ENCODE measurements at regions not wholly inside any gene's neighbourhood (a gene's known extent, or its start where the extent isn't known, plus 50 kb on each side); places are given as distances from the start of the nearest gene placed in this dataset.

DNA sequence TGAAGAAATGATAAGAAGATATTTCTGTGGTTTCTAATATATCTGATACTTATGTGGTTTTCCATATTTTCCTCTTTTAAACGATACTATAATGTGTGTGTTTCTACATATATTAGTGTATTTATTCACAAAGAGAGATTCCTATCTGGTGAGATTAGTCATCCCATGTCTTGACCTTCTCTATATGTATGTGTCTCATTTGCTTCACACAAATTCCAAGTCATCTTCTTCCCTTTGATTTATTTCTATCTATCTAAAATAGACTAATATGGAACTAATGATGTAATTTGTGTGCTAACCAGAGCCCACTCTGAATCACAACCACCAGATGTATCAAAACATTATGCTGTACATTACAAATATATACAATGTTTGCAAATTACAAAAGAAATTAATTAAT, 154.7 kb upstream of the KCNMB2 start:
- intact Hi-C loops (cut with DNase I; ENCODE audit: low total_unique reads): loop anchor here (5.0 to 10.0 kb wide), 2 partner anchors 399 to 1327 kb away; no protein-coding TSS in a partner anchor
- Histone ChIP-seq H3K36me3 (no peaks in the 10 kb centered on the region), H3K27me3 (no peaks in the 10 kb centered on the region), H3K27ac (peak overlapping the region in 1 of 2 donors; percentile 58), H3K4me3 (no peak overlapping the region), H3K4me1 (peaks cover 0 to 50% (median 14%) of the 10 kb centered on the region in 4 donors), H3K9me3 (no peaks in the 10 kb centered on the region)
- DNase-seq: no peak
- TF ChIP-seq, protein P1, sequence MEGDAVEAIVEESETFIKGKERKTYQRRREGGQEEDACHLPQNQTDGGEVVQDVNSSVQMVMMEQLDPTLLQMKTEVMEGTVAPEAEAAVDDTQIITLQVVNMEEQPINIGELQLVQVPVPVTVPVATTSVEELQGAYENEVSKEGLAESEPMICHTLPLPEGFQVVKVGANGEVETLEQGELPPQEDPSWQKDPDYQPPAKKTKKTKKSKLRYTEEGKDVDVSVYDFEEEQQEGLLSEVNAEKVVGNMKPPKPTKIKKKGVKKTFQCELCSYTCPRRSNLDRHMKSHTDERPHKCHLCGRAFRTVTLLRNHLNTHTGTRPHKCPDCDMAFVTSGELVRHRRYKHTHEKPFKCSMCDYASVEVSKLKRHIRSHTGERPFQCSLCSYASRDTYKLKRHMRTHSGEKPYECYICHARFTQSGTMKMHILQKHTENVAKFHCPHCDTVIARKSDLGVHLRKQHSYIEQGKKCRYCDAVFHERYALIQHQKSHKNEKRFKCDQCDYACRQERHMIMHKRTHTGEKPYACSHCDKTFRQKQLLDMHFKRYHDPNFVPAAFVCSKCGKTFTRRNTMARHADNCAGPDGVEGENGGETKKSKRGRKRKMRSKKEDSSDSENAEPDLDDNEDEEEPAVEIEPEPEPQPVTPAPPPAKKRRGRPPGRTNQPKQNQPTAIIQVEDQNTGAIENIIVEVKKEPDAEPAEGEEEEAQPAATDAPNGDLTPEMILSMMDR (IDR thresholded peaks at IDR 0.05): no peak

DNA sequence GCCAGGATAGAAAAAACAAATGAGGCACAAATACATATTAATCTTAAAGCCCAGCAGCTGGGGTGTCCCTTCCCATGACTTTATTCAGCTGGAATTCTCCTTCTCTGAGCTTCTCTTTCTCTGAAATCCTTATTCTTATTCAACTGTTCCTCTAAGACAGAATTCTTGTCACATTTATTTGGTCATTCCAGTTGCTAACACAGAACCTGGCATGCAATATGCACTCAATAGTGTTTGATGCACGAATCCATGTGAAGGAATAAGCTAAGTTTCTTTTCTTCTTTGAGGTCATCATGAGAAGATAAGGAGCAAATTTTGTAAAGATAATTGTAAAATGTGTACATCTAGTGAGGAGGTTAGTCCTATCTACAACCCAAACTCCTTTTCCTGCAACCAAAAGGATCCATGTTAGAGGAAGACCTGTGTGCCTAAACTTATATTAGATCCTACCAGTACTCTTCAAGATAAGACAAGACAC, 154.2 kb upstream of the KCNMB2 start:
- TF ChIP-seq, protein P1 (IDR thresholded peaks at IDR 0.05): no peak
- Histone ChIP-seq H3K9me3 (no peaks in the 10 kb centered on the region), H3K4me3 (no peak overlapping the region), H3K27me3 (no peaks in the 10 kb centered on the region), H3K4me1 (peaks cover 0 to 50% (median 14%) of the 10 kb centered on the region in 4 donors), H3K36me3 (no peaks in the 10 kb centered on the region), H3K27ac (peak overlapping the region in 1 of 2 donors; percentile 58)
- DNase-seq: no peak
- intact Hi-C loops (cut with DNase I; ENCODE audit: low total_unique reads): loop anchor here (5.0 to 10.0 kb wide), 2 partner anchors 400 to 1327 kb away; no protein-coding TSS in a partner anchor

DNA sequence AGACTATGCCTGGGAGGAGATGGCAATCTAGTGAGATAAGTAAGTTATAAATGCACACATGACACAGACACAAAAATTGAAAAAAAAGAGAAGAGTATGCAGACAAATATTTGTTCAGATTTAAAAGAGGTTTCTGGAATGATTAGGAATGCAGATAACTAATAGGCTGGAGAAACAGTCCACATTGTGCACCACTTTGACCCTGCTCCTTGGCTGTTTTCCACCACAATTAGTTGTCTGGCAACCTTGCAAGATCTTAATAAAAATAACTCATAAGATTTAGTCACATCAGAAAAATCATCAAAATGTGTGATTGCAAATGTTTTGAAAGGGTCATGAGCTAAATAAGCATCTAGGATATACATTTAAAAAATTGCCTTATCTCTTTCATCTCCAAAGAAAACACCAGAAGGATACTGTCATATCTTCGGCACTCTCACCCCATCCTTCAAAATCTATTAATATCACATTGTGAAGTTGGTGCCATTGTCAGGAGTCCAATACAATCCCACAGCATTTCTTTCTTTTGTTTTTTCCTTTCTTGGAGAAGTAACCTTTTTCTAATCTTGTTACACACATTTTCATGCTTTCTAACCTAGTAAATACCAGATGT, 153.7 kb upstream of the KCNMB2 start:
- H3K36me3 ChIP-seq: no peaks in the 10 kb centered on the region
- H3K27ac ChIP-seq: peak overlapping the region in 1 of 2 donors; percentile 58
- DNase-seq: no peak
- no peaks in the 10 kb centered on the region for H3K9me3 ChIP-seq
- peaks cover 0 to 50% (median 14%) of the 10 kb centered on the region in 4 donors for H3K4me1 ChIP-seq
- intact Hi-C loops (cut with DNase I; ENCODE audit: low total_unique reads): loop anchor here (5.0 to 10.0 kb wide), 2 partner anchors 400 to 1328 kb away; no protein-coding TSS in a partner anchor
- TF ChIP-seq, protein P1 (IDR thresholded peaks at IDR 0.05): no peak
- H3K4me3 ChIP-seq: no peak overlapping the region
- no peaks in the 10 kb centered on the region for H3K27me3 ChIP-seq

DNA sequence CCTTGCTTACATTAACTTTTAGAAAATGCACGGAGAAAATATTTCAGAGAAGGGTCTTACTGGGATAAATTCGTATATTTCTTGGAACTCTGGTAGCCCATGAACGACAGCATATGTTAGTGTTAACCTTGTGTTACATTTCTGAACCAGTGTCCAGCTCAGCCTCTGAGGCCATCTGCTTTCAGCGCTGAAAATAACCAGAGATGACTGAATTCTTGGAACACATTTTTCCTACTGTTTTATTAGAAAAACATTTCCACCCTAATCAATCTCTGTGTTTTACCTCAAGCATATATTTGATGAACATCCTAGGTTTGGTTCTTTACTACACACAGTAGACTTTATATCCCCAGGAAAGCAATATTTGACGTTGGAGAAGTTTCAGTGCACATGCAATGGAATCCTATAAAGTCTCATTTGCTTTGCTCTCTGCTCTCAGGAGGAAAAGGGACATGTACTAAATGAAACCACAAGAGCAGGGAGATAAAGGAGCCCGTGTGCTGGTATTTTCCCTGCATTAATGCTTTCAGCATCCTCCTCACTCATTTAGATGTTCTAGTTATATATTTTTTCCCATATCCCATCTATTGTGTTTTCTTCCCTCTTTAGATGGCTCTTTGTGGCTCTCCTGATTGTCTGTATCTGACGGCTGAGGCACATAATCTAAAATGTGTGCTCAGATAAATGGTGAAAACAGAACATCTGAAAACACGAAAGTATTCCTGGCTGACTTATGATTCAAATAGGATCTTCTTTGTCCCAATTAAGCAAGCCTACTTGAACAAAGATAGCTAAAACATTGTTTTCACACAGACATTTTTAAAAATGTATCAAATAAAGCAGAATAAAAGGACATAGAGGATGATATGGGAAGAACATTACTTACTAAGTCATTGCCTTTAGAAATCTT, 151.7 kb upstream of the KCNMB2 start:
- no peaks in the 10 kb centered on the region for H3K27me3 ChIP-seq
- intact Hi-C loops (cut with DNase I; ENCODE audit: low total_unique reads): loop anchor here (5.0 to 10.0 kb wide), 2 partner anchors 402 to 1330 kb away; no protein-coding TSS in a partner anchor
- DNase-seq: no peak
- no peaks in the 10 kb centered on the region for H3K36me3 ChIP-seq
- no peaks in the 10 kb centered on the region for H3K9me3 ChIP-seq
- peak overlapping the region; percentile 13 to 58 for H3K27ac ChIP-seq
- H3K4me1 ChIP-seq: peaks cover 0 to 38% (median 11%) of the 10 kb centered on the region in 4 donors
- TF ChIP-seq, protein P1 (IDR thresholded peaks at IDR 0.05): no peak
- H3K4me3 ChIP-seq: no peak overlapping the region

DNA sequence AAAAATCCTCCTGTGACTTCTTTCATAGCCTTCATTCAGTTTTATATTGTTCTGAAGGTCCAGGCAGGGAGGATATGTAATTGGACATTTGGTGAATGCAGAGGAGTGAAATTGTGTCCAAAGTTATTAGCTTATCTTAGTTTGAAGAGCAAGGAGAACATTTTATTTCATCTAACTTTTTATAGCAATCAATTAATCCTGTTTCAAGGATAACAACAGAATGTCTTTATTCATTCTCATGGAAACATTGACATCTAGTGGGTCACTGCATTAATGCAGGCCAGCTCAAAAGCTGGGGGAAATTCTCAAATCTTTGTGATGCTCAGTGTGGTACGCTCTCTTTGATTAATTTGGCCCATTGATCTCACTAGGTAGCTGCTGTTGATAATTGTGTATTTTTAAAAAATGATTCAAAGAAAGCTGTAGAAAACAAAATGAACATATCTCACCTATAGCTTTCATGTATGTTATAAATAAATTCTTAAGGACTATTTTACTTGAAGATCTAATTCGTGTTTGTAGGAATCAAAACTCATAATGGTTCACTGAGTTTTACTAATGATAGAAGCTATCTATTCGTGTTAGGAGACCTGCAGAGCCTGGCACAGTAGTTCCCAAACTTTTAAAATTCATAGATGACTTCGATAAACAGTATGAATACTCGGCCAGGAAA, 150.8 kb upstream of the KCNMB2 start:
- intact Hi-C loops (cut with DNase I; ENCODE audit: low total_unique reads): loop anchor here (10.0 kb wide), 1 partner anchor 1331 kb away; no protein-coding TSS in a partner anchor
- no peak for DNase-seq
- Histone ChIP-seq H3K4me1 (peaks cover 0 to 38% (median 11%) of the 10 kb centered on the region in 4 donors), H3K27ac (peak overlapping the region; percentile 13 to 58), H3K9me3 (no peaks in the 10 kb centered on the region), H3K36me3 (no peaks in the 10 kb centered on the region), H3K4me3 (no peak overlapping the region), H3K27me3 (no peaks in the 10 kb centered on the region)
- TF ChIP-seq, protein P1 (IDR thresholded peaks at IDR 0.05): peak; percentile 84 to 87
